Immature natural killer cell (primary cell): ENCODE measurements at regions not wholly inside any gene's neighbourhood (a gene's known extent, or its start where the extent isn't known, plus 50 kb on each side); places are given as distances from the start of the nearest gene placed in this dataset.

Experiments
- DNase-seq, 3 donors: peaks; one replicate each; pipeline ENCODE4 v3.0.0; 2022; ENCODE audit warnings: mixed read lengths in 1 of 3
- H3K27ac Mint-ChIP-seq, 6 donors: one replicate each; pipeline ENCODE4 v1.8.0; 2020; ENCODE audit warnings: mixed read lengths in 6 of 6, mild to moderate bottlenecking in 5 of 6, inconsistent platforms in 4 of 6, moderate library complexity in 3 of 6
- H3K27me3 Mint-ChIP-seq, 3 donors: one replicate each; pipeline ENCODE4 v1.8.0; 2020 to 2021; ENCODE audit warnings: low read depth in 3 of 3, mild to moderate bottlenecking in 3 of 3, mixed read lengths in 3 of 3, moderate library complexity in 3 of 3, inconsistent platforms in 1 of 3
- H3K36me3 Mint-ChIP-seq, 3 donors: one replicate each; pipeline ENCODE4 v1.8.0; 2020; ENCODE audit warnings: mixed read lengths in 3 of 3, inconsistent platforms in 2 of 3, mild to moderate bottlenecking in 2 of 3
- H3K4me1 Mint-ChIP-seq, 2 donors: one replicate each; pipeline ENCODE4 v1.8.0; 2020; ENCODE audit warnings: inconsistent platforms in 2 of 2, mild to moderate bottlenecking in 2 of 2, mixed read lengths in 2 of 2, moderate library complexity in 1 of 2
- H3K4me3 Mint-ChIP-seq, 5 donors: one replicate each; pipeline ENCODE4 v1.8.0; 2020; ENCODE audit warnings: mild to moderate bottlenecking in 5 of 5, mixed read lengths in 5 of 5, inconsistent platforms in 3 of 5, moderate library complexity in 3 of 5
- H3K9me3 Mint-ChIP-seq, 6 donors: one replicate each; pipeline ENCODE4 v1.8.0; 2020; ENCODE audit warnings: mild to moderate bottlenecking in 6 of 6, mixed read lengths in 6 of 6, inconsistent platforms in 4 of 6, moderate library complexity in 3 of 6

GRCh38 chr10:50936335-50936734 lies 50.9 kb upstream of the A1CF start:
- peaks cover 0 to 14% (median 9%) of the 10 kb centered on the region in 3 donors for H3K27me3 Mint-ChIP-seq

GRCh38 chr10:50937230-50937907 lies 51.9 kb upstream of the A1CF start:
- H3K4me1 Mint-ChIP-seq, result no peaks in the 10 kb centered on the region
- no peak overlapping the region for H3K4me3 Mint-ChIP-seq
- no peaks in the 10 kb centered on the region for H3K36me3 Mint-ChIP-seq
- peaks cover 0 to 4% (median 0%) of the 10 kb centered on the region in 6 donors for H3K9me3 Mint-ChIP-seq
- H3K27ac Mint-ChIP-seq, result no peak overlapping the region
- no peak for DNase-seq
- H3K27me3 Mint-ChIP-seq, result peaks cover 0 to 14% (median 9%) of the 10 kb centered on the region in 3 donors

More at GRCh38 chr10:50936335-50936734, 50.9 kb upstream of the A1CF start:
- H3K4me3 Mint-ChIP-seq, result no peak overlapping the region
- peaks cover 0 to 4% (median 0%) of the 10 kb centered on the region in 6 donors for H3K9me3 Mint-ChIP-seq
- no peaks in the 10 kb centered on the region for H3K4me1 Mint-ChIP-seq
- no peak overlapping the region for H3K27ac Mint-ChIP-seq
- H3K36me3 Mint-ChIP-seq, result no peaks in the 10 kb centered on the region
- no peak for DNase-seq

- no peak for DNase-seq
- Mint-ChIP-seq H3K4me3 (no peak overlapping the region), H3K9me3 (peaks cover 0 to 4% (median 0%) of the 10 kb centered on the region in 6 donors), H3K27me3 (peaks cover 0 to 13% (median 2%) of the 10 kb centered on the region in 3 donors), H3K27ac (no peak overlapping the region), H3K36me3 (no peaks in the 10 kb centered on the region), H3K4me1 (no peaks in the 10 kb centered on the region)
Observed at GRCh38 chr10:50941629-50942028, 56.2 kb upstream of the A1CF start.

- Mint-ChIP-seq H3K27ac (no peak overlapping the region), H3K9me3 (peaks cover 0 to 5% (median 0%) of the 10 kb centered on the region in 6 donors), H3K4me1 (no peaks in the 10 kb centered on the region), H3K36me3 (no peaks in the 10 kb centered on the region), H3K4me3 (no peak overlapping the region), H3K27me3 (peaks cover 0 to 7% (median 2%) of the 10 kb centered on the region in 3 donors)
- DNase-seq, result no peak
Observed at GRCh38 chr10:50946991-50947781, 61.8 kb upstream of the A1CF start.

DNA sequence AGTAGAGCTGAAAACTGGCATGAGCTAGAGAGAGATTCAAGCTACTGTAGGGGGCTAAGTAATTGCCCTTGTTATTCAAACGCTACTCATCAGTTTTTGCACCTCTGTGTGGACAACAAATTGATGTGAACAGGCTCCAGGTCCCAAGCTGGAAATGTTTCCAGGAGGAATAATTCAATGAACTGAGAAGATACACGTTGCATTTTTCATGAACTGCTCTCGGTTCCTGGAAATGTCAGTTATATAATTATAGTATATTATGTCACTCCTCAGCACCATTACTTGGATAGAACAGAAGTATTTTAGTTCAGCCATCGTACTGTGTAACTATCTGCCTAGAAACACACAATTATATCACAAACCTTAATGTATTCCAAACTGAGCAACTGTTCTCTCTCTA lies 65.9 kb upstream of the A1CF start:
- Mint-ChIP-seq H3K27me3 (peaks cover 0 to 7% (median 5%) of the 10 kb centered on the region in 3 donors), H3K9me3 (peaks cover 0 to 5% (median 0%) of the 10 kb centered on the region in 6 donors), H3K4me1 (no peaks in the 10 kb centered on the region), H3K36me3 (no peaks in the 10 kb centered on the region), H3K4me3 (no peak overlapping the region), H3K27ac (no peak overlapping the region)
- no peak for DNase-seq

GRCh38 chr10:50961297-50961696 lies 75.9 kb upstream of the A1CF start:
- H3K9me3 Mint-ChIP-seq, result peaks cover 0 to 4% (median 0%) of the 10 kb centered on the region in 6 donors
- no peaks in the 10 kb centered on the region for H3K36me3 Mint-ChIP-seq
- no peak overlapping the region for H3K4me3 Mint-ChIP-seq
- no peak overlapping the region for H3K27ac Mint-ChIP-seq
- H3K27me3 Mint-ChIP-seq, result peaks cover 0 to 5% (median 0%) of the 10 kb centered on the region in 3 donors
- DNase-seq, result no peak
- no peaks in the 10 kb centered on the region for H3K4me1 Mint-ChIP-seq

DNA sequence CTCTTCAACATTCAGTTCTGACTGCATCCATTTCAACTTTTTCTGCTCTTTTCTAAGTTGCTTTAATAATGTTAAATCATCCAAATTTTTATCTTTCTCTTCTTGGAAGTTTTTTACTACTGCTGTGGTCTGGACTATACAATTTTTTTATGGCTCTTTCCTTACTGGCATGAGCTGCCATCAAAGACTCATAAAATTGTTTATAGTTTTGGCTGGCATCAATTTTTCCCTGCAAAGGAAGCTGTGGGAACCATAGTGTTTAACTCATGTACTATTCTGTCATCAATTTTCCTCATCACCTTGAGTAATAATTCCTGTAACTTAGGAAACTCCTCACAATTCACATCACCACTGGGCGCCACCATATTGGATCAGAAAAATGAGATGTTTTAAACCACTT lies 77.6 kb upstream of the A1CF start:
- Mint-ChIP-seq H3K27me3 (peaks cover 0 to 5% (median 0%) of the 10 kb centered on the region in 3 donors), H3K9me3 (peaks cover 0 to 4% (median 0%) of the 10 kb centered on the region in 6 donors)

GRCh38 chr10:50968386-50969091 lies 83.1 kb upstream of the A1CF start:
- H3K36me3 Mint-ChIP-seq, result no peaks in the 10 kb centered on the region
- peaks cover 0 to 2% of the 10 kb centered on the region in 2 donors for H3K4me1 Mint-ChIP-seq
- no peak overlapping the region for H3K4me3 Mint-ChIP-seq
- peaks cover 0 to 2% (median 0%) of the 10 kb centered on the region in 6 donors for H3K9me3 Mint-ChIP-seq
- DNase-seq, result no peak
- no peak overlapping the region for H3K27ac Mint-ChIP-seq
- H3K27me3 Mint-ChIP-seq, result peaks cover 0 to 4% (median 0%) of the 10 kb centered on the region in 3 donors

More for the DNA sequence above, 77.6 kb upstream of the A1CF start:
- Mint-ChIP-seq H3K27ac (no peak overlapping the region), H3K4me1 (no peaks in the 10 kb centered on the region), H3K36me3 (no peaks in the 10 kb centered on the region), H3K4me3 (no peak overlapping the region)
- DNase-seq, result no peak

DNA sequence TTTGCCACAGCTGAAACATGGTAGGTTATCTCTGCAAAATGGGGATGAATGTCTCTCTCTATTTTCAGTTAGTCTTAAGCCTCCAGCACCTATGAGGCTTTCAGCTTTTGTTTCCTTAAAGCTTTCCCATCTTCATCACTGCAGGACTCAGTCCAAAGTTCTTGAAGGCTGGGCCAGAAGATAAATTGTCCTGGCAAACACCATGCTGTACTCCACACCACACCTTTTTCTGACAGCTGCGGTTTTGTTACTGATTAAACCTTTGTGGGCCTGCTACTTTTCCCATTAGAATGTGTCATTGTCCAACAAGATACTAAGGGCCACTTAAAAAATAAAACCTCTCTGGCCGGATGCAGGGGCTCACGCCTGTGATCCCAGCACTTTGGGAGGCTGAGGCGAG lies 87.2 kb upstream of the A1CF start:
- Mint-ChIP-seq H3K4me1 (peaks cover 0 to 2% of the 10 kb centered on the region in 2 donors), H3K9me3 (peaks cover 0 to 2% (median 0%) of the 10 kb centered on the region in 6 donors), H3K36me3 (no peaks in the 10 kb centered on the region), H3K27me3 (peaks cover 0 to 4% (median 0%) of the 10 kb centered on the region in 3 donors), H3K4me3 (no peak overlapping the region), H3K27ac (no peak overlapping the region)
- DNase-seq, result no peak

GRCh38 chr10:50981385-50981784 lies 92.9 kb upstream of the PRKG1 start:
- H3K27ac Mint-ChIP-seq, result no peak overlapping the region
- no peaks in the 10 kb centered on the region for H3K9me3 Mint-ChIP-seq
- no peak overlapping the region for H3K4me3 Mint-ChIP-seq
- no peaks in the 10 kb centered on the region for H3K36me3 Mint-ChIP-seq
- H3K27me3 Mint-ChIP-seq, result peaks cover 2 to 4% (median 4%) of the 10 kb centered on the region in 3 donors
- H3K4me1 Mint-ChIP-seq, result no peaks in the 10 kb centered on the region
- DNase-seq, result no peak

DNA sequence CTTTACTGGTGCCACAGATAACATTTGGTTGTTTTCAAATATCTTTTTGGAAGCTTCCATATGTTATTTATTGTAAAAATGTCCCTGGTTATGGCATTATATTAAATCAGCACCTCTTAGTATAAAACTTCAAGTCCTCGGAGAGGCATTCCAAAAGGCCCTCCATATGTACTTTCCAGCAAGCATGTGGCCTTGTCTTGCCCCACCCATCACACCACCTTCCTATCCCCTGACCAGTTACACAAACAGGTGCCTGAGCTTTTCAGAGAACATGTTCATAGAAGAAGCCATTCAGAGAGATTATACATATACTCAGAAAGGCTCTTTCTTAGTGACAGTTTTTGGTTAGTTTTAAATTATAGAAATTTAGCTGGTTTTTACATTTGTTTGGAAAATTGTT lies 92.4 kb upstream of the PRKG1 start:
- no peaks in the 10 kb centered on the region for H3K36me3 Mint-ChIP-seq
- no peak overlapping the region for H3K4me3 Mint-ChIP-seq
- H3K9me3 Mint-ChIP-seq, result peaks cover 0 to under 1% (median 0%) of the 10 kb centered on the region in 6 donors
- H3K27ac Mint-ChIP-seq, result no peak overlapping the region
- DNase-seq, result no peak
- peaks cover 2 to 4% (median 4%) of the 10 kb centered on the region in 3 donors for H3K27me3 Mint-ChIP-seq
- H3K4me1 Mint-ChIP-seq, result no peaks in the 10 kb centered on the region

- H3K9me3 Mint-ChIP-seq, result peaks cover 0 to 2% (median 0%) of the 10 kb centered on the region in 6 donors
- peaks cover 2 to 5% (median 4%) of the 10 kb centered on the region in 3 donors for H3K27me3 Mint-ChIP-seq
- H3K4me3 Mint-ChIP-seq, result no peak overlapping the region
- DNase-seq, result no peak
- no peak overlapping the region for H3K27ac Mint-ChIP-seq
- H3K4me1 Mint-ChIP-seq, result no peaks in the 10 kb centered on the region
- H3K36me3 Mint-ChIP-seq, result no peaks in the 10 kb centered on the region
Observed at GRCh38 chr10:50982989-50983388, 91.3 kb upstream of the PRKG1 start.

DNA sequence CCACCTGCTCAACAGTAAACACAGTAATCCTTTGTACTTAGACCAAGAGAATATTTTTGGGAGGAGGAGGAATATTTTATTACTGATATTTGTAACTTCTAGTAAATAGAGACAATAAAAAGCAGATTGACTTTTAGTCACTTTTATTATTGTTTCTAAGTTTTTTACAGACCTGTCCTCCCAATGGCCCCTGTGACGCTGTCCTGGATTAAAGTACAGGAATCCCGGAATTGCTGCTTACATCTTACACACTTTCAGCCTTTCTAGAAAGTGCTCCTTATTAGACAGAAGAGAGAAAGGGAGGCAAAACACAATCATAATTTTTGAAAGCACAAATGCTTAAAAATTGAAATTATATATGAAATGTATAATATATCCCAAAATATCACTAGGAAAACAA lies 86.4 kb upstream of the PRKG1 start:
- no peak for DNase-seq
- Mint-ChIP-seq H3K36me3 (no peaks in the 10 kb centered on the region), H3K9me3 (peaks cover 0 to 2% (median 0%) of the 10 kb centered on the region in 6 donors), H3K27ac (no peak overlapping the region), H3K27me3 (peaks cover 0 to 18% (median 9%) of the 10 kb centered on the region in 3 donors), H3K4me1 (peaks cover 0 to 4% of the 10 kb centered on the region in 2 donors), H3K4me3 (no peak overlapping the region)

DNA sequence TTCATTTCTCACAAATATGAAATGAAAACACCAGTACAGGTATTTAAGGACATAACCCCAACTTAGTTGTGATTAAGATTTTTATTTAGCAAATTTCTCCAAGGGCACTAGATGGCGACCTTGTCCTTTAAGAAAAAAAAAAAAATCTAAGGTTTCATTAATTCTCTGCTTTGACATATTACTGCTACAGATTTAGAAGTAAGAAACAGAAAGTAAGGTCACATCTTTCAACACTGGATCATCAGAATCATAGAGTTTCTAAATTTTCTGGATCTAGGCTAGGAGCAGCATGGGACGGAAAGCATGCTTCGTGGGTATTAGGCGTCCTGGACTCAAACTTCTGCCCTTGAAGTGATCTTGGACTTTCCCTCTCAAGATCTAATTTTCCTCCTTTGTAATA lies 85.5 kb upstream of the PRKG1 start:
- Mint-ChIP-seq H3K27ac (no peak overlapping the region), H3K27me3 (peaks cover under 1 to 23% (median 9%) of the 10 kb centered on the region in 3 donors), H3K4me1 (peaks cover 0 to 4% of the 10 kb centered on the region in 2 donors)

More for the DNA sequence above, 85.5 kb upstream of the PRKG1 start:
- no peak for DNase-seq
- H3K36me3 Mint-ChIP-seq, result no peaks in the 10 kb centered on the region
- H3K4me3 Mint-ChIP-seq, result no peak overlapping the region
- peaks cover 0 to 2% (median 0%) of the 10 kb centered on the region in 6 donors for H3K9me3 Mint-ChIP-seq
